Chondrocyte (in vitro differentiated cells): ENCODE measurements at regions not wholly inside any gene's neighbourhood (a gene's known extent, or its start where the extent isn't known, plus 50 kb on each side); places are given as distances from the start of the nearest gene placed in this dataset.
A peak's percentile ranks its signal among the peaks of the same experiment; 100 is the strongest.
"Not testable (repeated sequence)": the region's sequence is repeated elsewhere in the genome, so short reads cannot be mapped to it uniquely, and the experiment has no call there.

Experiments used
- DNase-seq: peaks from one replicate; pipeline ENCODE4 v3.0.0; 2021; ENCODE audit warnings: mixed read lengths, low spot score
- H3K27ac Mint-ChIP-seq: one replicate; pipeline ENCODE4 v1.8.0; 2021; ENCODE audit warnings: mild to moderate bottlenecking, moderate library complexity, mixed read lengths; ENCODE audit not compliant: unreplicated experiment
- H3K27me3 Mint-ChIP-seq: 2 replicates; pipeline ENCODE4 v1.8.0; 2021; ENCODE audit warnings: low read depth, mixed read lengths
- H3K36me3 Mint-ChIP-seq: 2 replicates; pipeline ENCODE4 v1.8.0; 2021; ENCODE audit warnings: low read depth, mixed read lengths
- H3K4me1 Mint-ChIP-seq: 2 replicates; pipeline ENCODE4 v1.8.0; 2021; ENCODE audit warnings: low read depth, mild to moderate bottlenecking, mixed read lengths
- H3K4me3 Mint-ChIP-seq: one replicate; pipeline ENCODE4 v1.8.0; 2021; ENCODE audit warnings: mild to moderate bottlenecking, moderate library complexity, mixed read lengths; ENCODE audit not compliant: unreplicated experiment
- H3K9me3 Mint-ChIP-seq: 2 replicates; pipeline ENCODE4 v1.8.0; 2021; ENCODE audit warnings: low read depth, mixed read lengths
- CTCF ChIP-seq: fragments of 200-600 bp; sonication (generic); IDR thresholded peaks from 2 replicates; pipeline ENCODE4 v1.5.0; 2021; ENCODE audit warnings: antibody characterized with exemption, mild to moderate bottlenecking, moderate library complexity

DNA sequence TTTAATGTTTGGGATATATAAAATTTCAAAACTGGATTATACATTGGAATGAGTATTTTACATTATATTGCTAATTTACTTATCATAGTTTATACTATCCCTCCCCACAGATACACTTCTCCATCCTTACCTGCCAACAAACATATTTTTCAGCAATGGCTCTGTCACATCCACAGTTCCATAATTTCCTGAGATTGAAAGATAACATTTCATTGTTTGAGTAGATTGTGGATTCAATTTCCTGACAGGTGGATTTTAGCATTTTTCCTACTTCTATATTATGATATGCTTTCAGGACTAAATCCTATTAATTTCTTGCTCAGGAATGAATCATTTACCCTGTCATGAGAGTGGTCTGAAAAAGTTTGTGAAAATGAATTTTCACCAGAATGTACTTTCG lies 115.3 kb upstream of the KLHL4 start:
- H3K4me1 Mint-ChIP-seq: no peaks in the 10 kb centered on the region
- H3K27ac Mint-ChIP-seq: no peak overlapping the region
- no peaks in the 10 kb centered on the region for H3K36me3 Mint-ChIP-seq
- peaks cover 9% of the 10 kb centered on the region for H3K9me3 Mint-ChIP-seq
- peaks cover 26% of the 10 kb centered on the region for H3K27me3 Mint-ChIP-seq
- no peak overlapping the region for H3K4me3 Mint-ChIP-seq
- TF ChIP-seq CTCF: no peak
- DNase-seq: no peak

- Mint-ChIP-seq H3K27me3 (peaks cover 26% of the 10 kb centered on the region), H3K4me3 (no peak overlapping the region), H3K27ac (no peak overlapping the region), H3K9me3 (peaks cover 9% of the 10 kb centered on the region), H3K4me1 (peaks cover 5% of the 10 kb centered on the region), H3K36me3 (no peaks in the 10 kb centered on the region)
- no peak for DNase-seq
- TF ChIP-seq CTCF: no peak
These were observed 114.1 kb upstream of the KLHL4 start for GRCh38 chrX:87403551-87403950.

GRCh38 chrX:87409113-87409841 lies 108.3 kb upstream of the KLHL4 start:
- Mint-ChIP-seq H3K4me1 (peaks cover 23% of the 10 kb centered on the region), H3K27ac (peak overlapping the region; percentile 78), H3K4me3 (no peak overlapping the region), H3K9me3 (peaks cover 10% of the 10 kb centered on the region), H3K27me3 (peaks cover 14% of the 10 kb centered on the region), H3K36me3 (no peaks in the 10 kb centered on the region)
- peak; percentile 83 for DNase-seq
- no peak for TF ChIP-seq CTCF

GRCh38 chrX:87425618-87426017 lies 92.0 kb upstream of the KLHL4 start:
- TF ChIP-seq CTCF: no peak
- Mint-ChIP-seq H3K4me1 (peaks cover 4% of the 10 kb centered on the region), H3K27me3 (peaks cover 3% of the 10 kb centered on the region), H3K27ac (no peak overlapping the region), H3K36me3 (no peaks in the 10 kb centered on the region), H3K9me3 (no peaks in the 10 kb centered on the region), H3K4me3 (no peak overlapping the region)
- no peak for DNase-seq

GRCh38 chrX:87434618-87435017 lies 83.0 kb upstream of the KLHL4 start:
- Mint-ChIP-seq H3K4me3 (no peak overlapping the region), H3K27me3 (peaks cover 7% of the 10 kb centered on the region), H3K27ac (no peak overlapping the region), H3K36me3 (no peaks in the 10 kb centered on the region), H3K4me1 (no peaks in the 10 kb centered on the region), H3K9me3 (peaks cover 5% of the 10 kb centered on the region)
- TF ChIP-seq CTCF: no peak
- DNase-seq: no peak

DNA sequence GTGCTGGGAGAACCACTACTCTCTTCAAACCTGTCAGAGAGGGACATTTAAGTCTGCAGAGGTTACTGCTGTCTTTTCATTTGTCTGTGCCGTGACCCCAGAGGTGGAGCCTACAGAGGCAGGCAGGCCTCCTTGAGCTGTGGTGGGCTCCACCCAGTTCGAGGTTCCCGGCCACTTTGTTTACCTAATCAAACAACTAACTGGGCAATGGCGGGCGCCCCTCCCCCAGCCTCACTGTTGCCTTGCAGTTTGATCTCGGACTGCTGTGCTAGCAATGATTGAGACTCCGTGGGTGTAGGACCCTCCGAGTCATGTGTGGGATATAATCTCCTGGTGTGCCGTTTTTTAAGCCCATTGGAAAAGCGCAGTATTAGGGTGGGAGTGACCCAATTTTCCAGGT lies 69.0 kb upstream of the KLHL4 start:
- H3K27ac Mint-ChIP-seq, DNase-seq: not testable (repeated sequence)
- H3K9me3 Mint-ChIP-seq: peaks cover 28% of the 10 kb centered on the region

GRCh38 chrX:87465757-87466156 lies 51.8 kb upstream of the KLHL4 start:
- peaks cover 25% of the 10 kb centered on the region for H3K9me3 Mint-ChIP-seq
- DNase-seq, H3K4me1 Mint-ChIP-seq, H3K27ac Mint-ChIP-seq, H3K36me3 Mint-ChIP-seq, H3K27me3 Mint-ChIP-seq, H3K4me3 Mint-ChIP-seq: not testable (repeated sequence)

More for the DNA sequence above, 69.0 kb upstream of the KLHL4 start:
- H3K27me3 Mint-ChIP-seq, H3K4me1 Mint-ChIP-seq, H3K4me3 Mint-ChIP-seq, H3K36me3 Mint-ChIP-seq: not testable (repeated sequence)
